Stimulated activated CD4-positive, alpha-beta T cell treated with anti-CD3 and anti-CD28 coated beads, TNF-alpha, amount 100 ng/mL, for 24 hours (primary cell): ENCODE measurements at regions not wholly inside any gene's neighbourhood (a gene's known extent, or its start where the extent isn't known, plus 50 kb on each side); places are given as distances from the start of the nearest gene placed in this dataset.
"Not testable (repeated sequence)": the region's sequence is repeated elsewhere in the genome, so short reads cannot be mapped to it uniquely, and the experiment has no call there.

ENCODE experiments used
- DNase-seq, 3 experiments: peaks; one replicate each; pipeline ENCODE4 v3.0.0-alpha.2; 2020; ENCODE audit warnings: low read depth in 3 of 3

DNA sequence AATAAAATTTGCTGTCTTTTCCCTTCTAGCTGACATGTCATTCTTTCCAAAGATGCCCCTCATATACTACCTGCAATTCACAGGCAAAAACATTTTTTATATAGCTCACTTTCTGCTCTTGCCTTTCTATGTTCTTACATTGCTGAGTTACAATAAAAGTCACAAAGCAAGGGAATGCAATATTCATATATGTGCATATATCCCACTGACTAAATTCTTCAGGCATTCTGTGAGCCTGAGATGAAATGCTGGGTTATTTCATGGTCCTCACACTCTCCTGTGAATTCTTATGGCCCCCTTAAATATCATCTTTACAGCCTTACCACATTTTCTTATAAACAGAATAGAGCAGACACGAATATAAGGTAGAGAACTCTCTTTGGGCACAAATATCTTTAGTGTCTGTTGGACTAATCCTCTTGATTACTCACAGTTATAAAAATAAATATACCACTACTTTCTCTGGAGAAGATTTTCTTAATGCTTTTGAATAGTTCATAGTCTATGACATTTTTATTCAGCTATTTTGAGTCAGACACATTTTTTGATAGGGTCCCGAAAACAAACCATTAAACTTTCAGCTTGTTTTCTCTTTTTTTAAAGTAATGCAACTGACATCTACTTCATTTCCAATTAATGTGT is 84.1 kb upstream of the H2AZ1 start:
- no peak for DNase-seq

DNA sequence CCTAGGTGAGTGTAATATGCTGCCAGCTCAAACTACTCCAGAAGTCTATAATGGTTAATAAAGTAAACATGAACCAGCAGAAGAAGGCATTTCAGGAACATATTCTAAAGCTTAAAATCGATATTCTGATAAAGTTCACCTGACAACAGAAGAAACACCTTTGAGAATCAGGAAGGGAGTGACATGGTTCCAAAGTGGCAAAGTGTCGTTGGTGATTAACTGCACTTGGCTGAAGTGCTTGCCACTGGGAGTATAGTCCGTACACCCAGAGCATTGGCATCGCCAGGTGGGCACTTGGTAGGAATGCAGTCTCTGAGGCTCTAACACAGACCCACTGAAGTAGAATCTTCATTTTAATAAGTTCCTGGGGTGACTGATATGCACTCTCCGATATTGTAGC is 76.0 kb upstream of the H2AZ1 start:
- DNase-seq, result no peak

DNA sequence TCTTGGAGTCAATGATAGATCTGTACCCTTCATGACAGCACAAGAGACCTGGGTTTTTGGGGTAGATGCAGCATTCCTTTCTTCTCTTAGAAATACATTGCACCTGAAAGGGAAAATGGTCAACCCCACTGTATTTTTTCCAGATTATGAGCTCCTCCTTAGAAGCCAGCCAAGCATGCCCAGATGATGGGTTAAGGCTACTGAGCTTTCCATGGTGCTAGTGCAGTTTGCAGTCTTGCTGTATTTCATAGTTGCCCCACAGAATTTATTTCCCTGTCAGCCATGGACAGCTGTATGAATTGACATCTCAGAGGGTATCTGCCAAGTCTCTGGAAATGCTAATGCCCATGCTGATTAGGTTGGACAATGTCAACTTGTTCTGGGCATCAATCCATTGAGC is 73.7 kb upstream of the H2AZ1 start:
- DNase-seq, result no peak

DNA sequence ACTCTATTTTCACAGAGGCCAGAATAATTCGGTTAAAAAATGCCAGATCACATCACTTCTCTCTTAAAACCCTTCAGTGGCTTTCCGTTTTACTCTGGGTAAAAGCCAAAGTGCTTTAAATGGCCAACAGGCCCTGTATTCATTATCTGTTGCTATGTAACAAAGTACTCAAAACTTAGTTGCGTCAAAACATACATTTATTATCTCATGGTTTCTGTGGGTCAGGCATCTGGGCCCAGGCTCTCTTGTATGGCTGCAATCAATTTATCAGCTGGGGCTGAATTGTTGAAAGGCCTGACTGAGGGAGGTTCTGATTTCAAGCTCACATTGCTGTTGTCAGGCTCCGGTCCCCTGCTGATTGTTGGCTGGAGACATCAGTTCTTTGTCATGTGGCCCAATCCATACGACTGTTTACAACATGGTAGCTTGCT is 72.7 kb upstream of the H2AZ1 start:
- DNase-seq, result no peak

DNA sequence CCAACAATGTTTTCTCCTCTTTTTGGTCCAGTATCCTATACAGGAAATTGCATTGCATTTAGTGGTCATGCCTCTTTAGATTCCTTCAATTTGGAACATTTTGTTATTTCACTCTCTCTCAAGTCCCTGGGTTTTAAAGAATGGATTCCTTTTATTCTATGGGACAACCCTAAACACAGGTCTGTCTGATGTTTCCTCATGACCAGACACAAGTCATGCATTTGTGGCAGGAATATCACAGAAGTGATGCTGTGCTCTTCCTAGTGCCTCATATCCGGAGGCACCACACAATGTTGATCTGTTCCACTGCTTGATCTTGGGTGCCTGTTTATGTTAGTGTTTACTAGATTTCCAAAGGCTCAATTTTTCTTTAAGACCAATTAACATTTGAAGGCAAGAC is 69.7 kb upstream of the H2AZ1 start:
- DNase-seq, result no peak

DNA sequence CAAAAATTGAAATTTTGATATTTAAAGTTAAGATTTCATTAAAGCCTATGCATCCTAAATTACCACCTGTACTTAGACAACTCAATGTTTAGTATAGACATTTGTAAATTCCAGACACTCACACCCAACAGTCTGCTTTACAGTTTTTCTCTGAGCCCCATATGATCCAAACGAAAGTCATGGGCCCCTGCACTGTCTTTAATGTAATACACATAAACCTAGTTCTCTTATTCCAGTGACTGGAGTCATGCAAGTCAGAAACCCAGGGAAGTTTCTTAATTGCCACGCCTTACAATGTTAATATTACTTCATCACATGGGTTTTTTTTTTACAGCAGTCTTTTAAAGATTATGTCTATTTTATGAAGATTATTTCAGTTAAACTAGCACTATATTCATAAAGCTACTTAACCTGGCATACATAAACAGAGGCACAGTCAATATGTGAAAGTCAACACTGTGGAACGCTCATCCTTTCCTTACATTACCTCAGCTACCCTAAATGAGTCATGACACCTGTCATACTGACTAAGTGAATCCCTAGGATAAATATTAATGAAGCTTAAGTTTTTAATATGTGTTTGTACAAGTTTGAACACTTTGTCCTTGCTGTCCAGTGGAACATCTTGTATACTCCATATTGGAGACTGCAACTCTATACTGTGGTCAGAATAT is 67.7 kb upstream of the H2AZ1 start:
- no peak for DNase-seq

DNA sequence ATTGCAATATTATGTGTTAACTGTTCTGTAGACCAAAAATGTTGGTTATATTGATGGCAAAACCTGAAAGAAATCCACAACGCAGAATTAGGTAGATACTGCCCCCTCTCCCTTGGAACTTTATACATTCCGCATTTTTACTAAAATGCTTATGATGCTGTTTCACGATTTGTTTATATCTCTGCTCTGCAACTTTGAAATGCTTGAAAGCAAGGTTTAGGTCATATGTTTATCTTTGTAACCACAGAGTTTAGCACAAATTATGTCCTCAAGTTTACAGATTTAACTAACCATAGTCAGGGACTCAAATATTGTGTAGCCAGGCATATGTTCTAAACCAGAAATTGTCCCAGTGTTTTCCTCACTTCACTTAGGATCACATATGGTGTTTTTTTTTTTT is 66.1 kb upstream of the H2AZ1 start:
- no peak for DNase-seq

DNA sequence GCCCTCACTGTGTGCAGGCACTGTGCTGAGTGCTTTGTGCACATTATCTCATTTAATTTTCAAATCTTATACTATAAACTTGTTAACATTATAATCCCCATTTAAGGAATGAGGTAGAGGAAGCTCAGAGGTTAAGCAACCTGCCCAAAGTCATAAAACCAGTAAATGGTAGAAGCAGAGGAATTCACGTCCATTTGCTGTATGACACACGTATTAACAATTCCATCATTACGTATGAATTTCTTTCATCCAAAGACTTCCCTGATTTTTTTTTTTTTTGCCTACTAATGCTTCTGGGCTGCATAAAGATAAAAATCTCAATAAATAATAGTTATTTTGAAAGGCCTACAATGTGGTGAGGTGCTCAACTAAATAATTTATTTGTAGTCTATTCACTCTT is 64.5 kb upstream of the H2AZ1 start:
- no peak for DNase-seq

GRCh38 chr4:100009490-100009889 is 59.4 kb upstream of the H2AZ1 start:
- DNase-seq, result no peak

GRCh38 chr4:100008048-100008447 is 58.0 kb upstream of the H2AZ1 start:
- no peak for DNase-seq

DNA sequence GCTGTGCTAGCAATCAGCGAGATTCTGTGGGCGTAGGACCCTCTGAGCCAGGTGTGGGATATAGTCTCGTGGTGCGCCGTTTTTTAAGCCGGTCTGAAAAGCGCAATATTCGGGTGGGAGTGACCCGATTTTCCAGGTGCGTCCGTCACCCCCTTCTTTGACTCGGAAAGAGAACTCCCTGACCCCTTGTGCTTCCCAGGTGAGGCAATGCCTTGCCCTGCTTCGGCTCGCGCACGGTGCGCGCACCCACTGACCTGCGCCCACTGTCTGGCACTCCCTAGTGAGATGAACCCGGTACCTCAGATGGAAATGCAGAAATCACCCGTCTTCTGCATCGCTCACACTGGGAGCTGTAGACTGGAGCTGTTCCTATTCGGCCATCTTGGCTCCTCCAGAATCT is 56.1 kb upstream of the H2AZ1 start:
- not testable (repeated sequence) for DNase-seq
